Activated CD4-positive, alpha-beta T cell treated with anti-CD3 and anti-CD28 coated beads, Interleukin-2, amount 10 ng/mL, durations not matched to agents 7 days and 5 days (primary cell): ENCODE measurements at regions not wholly inside any gene's neighbourhood (a gene's known extent, or its start where the extent isn't known, plus 50 kb on each side); places are given as distances from the start of the nearest gene placed in this dataset.
"Not testable (repeated sequence)": the region's sequence is repeated elsewhere in the genome, so short reads cannot be mapped to it uniquely, and the experiment has no call there.

Experiments
- CTCF ChIA-PET: fragments of 350-600 bp; sonication (Branson Sonifier 250); formaldehyde crosslinking; loops from one replicate; lab custom pipeline; 2021; ENCODE audit warnings: antibody characterized with exemption; lab: Charles Lee
- POLR2A ChIA-PET: fragments of 350-600 bp; sonication (Branson Sonifier 250); formaldehyde crosslinking; loops from one replicate; lab custom pipeline; 2021; ENCODE audit warnings: antibody characterized with exemption; lab: Charles Lee
- DNase-seq: peaks from one replicate; pipeline ENCODE4 v3.0.0-alpha.2; 2020
- H3K27ac Mint-ChIP-seq: one replicate; pipeline ENCODE4 v1.8.0; 2021; ENCODE audit warnings: mild to moderate bottlenecking, moderate library complexity, mixed read lengths
- H3K27me3 Mint-ChIP-seq: one replicate; pipeline ENCODE4 v1.8.0; 2021; ENCODE audit warnings: mixed read lengths
- H3K36me3 Mint-ChIP-seq: one replicate; pipeline ENCODE4 v1.8.0; 2021; ENCODE audit warnings: low read depth, mixed read lengths
- H3K4me1 Mint-ChIP-seq: one replicate; pipeline ENCODE4 v1.8.0; 2021; ENCODE audit warnings: mixed read lengths
- H3K4me3 Mint-ChIP-seq: one replicate; pipeline ENCODE4 v1.8.0; 2021; ENCODE audit warnings: mild to moderate bottlenecking, moderate library complexity, mixed read lengths
- H3K9me3 Mint-ChIP-seq: one replicate; pipeline ENCODE4 v1.8.0; 2021; ENCODE audit warnings: mixed read lengths

- no peak overlapping the region for H3K4me3 Mint-ChIP-seq
- no peaks in the 10 kb centered on the region for H3K36me3 Mint-ChIP-seq
- H3K27ac Mint-ChIP-seq: no peak overlapping the region
- ChIA-PET POLR2A (no interaction called here), CTCF (no interaction called here)
- no peak for DNase-seq
- no peaks in the 10 kb centered on the region for H3K4me1 Mint-ChIP-seq
- no peaks in the 10 kb centered on the region for H3K9me3 Mint-ChIP-seq
- no peaks in the 10 kb centered on the region for H3K27me3 Mint-ChIP-seq
These were observed 117.7 kb upstream of the SLC6A14 start for GRCh38 chrX:116318672-116319071.

- POLR2A ChIA-PET: no interaction called here
- H3K27ac Mint-ChIP-seq: no peak overlapping the region
These were observed 114.7 kb upstream of the SLC6A14 start for GRCh38 chrX:116321711-116322110.

GRCh38 chrX:116332026-116332425 is 104.4 kb upstream of the SLC6A14 start:
- H3K4me1 Mint-ChIP-seq, H3K27me3 Mint-ChIP-seq, H3K27ac Mint-ChIP-seq, POLR2A ChIA-PET, CTCF ChIA-PET, H3K4me3 Mint-ChIP-seq, H3K9me3 Mint-ChIP-seq, DNase-seq, H3K36me3 Mint-ChIP-seq: not testable (repeated sequence)

More at GRCh38 chrX:116321711-116322110, 114.7 kb upstream of the SLC6A14 start:
- H3K36me3 Mint-ChIP-seq: no peaks in the 10 kb centered on the region
- CTCF ChIA-PET: no interaction called here
- DNase-seq: no peak
- no peak overlapping the region for H3K4me3 Mint-ChIP-seq
- H3K4me1 Mint-ChIP-seq: no peaks in the 10 kb centered on the region
- H3K27me3 Mint-ChIP-seq: no peaks in the 10 kb centered on the region
- H3K9me3 Mint-ChIP-seq: no peaks in the 10 kb centered on the region

GRCh38 chrX:116334797-116335196 is 101.6 kb upstream of the SLC6A14 start:
- H3K27me3 Mint-ChIP-seq, DNase-seq, H3K9me3 Mint-ChIP-seq, POLR2A ChIA-PET, H3K4me1 Mint-ChIP-seq, H3K4me3 Mint-ChIP-seq, H3K27ac Mint-ChIP-seq, H3K36me3 Mint-ChIP-seq, CTCF ChIA-PET: not testable (repeated sequence)

- no peaks in the 10 kb centered on the region for H3K9me3 Mint-ChIP-seq
- H3K27ac Mint-ChIP-seq: no peak overlapping the region
- ChIA-PET CTCF (no interaction called here), POLR2A (no interaction called here)
- H3K27me3 Mint-ChIP-seq: no peaks in the 10 kb centered on the region
- H3K36me3 Mint-ChIP-seq: no peaks in the 10 kb centered on the region
- no peak for DNase-seq
- H3K4me1 Mint-ChIP-seq: no peaks in the 10 kb centered on the region
- H3K4me3 Mint-ChIP-seq: no peak overlapping the region
These were observed 97.0 kb upstream of the SLC6A14 start for GRCh38 chrX:116339407-116339806.

- no peak overlapping the region for H3K27ac Mint-ChIP-seq
- POLR2A ChIA-PET: no interaction called here
These were observed 93.5 kb upstream of the SLC6A14 start for GRCh38 chrX:116342903-116343302.

GRCh38 chrX:116345958-116346357 is 90.4 kb upstream of the SLC6A14 start:
- H3K36me3 Mint-ChIP-seq: no peaks in the 10 kb centered on the region
- H3K4me1 Mint-ChIP-seq: no peaks in the 10 kb centered on the region
- no peaks in the 10 kb centered on the region for H3K27me3 Mint-ChIP-seq
- ChIA-PET CTCF (no interaction called here), POLR2A (no interaction called here)
- no peak overlapping the region for H3K4me3 Mint-ChIP-seq
- no peaks in the 10 kb centered on the region for H3K9me3 Mint-ChIP-seq
- no peak overlapping the region for H3K27ac Mint-ChIP-seq
- DNase-seq: no peak

More at GRCh38 chrX:116342903-116343302, 93.5 kb upstream of the SLC6A14 start:
- Mint-ChIP-seq H3K4me1 (no peaks in the 10 kb centered on the region), H3K4me3 (no peak overlapping the region), H3K9me3 (no peaks in the 10 kb centered on the region), H3K27me3 (no peaks in the 10 kb centered on the region), H3K36me3 (no peaks in the 10 kb centered on the region)
- DNase-seq: no peak
- CTCF ChIA-PET: no interaction called here

- POLR2A ChIA-PET: no interaction called here
- no peaks in the 10 kb centered on the region for H3K36me3 Mint-ChIP-seq
- no peaks in the 10 kb centered on the region for H3K9me3 Mint-ChIP-seq
- H3K4me3 Mint-ChIP-seq: no peak overlapping the region
- no peaks in the 10 kb centered on the region for H3K4me1 Mint-ChIP-seq
- H3K27me3 Mint-ChIP-seq: no peaks in the 10 kb centered on the region
- DNase-seq: no peak
- CTCF ChIA-PET: interaction anchor here (0.6 to 0.7 kb wide), 2 partner anchors 8 to 950 kb away, joined by 3 read pairs; no protein-coding TSS in a partner anchor
- H3K27ac Mint-ChIP-seq: no peak overlapping the region
These were observed 79.1 kb upstream of the SLC6A14 start for GRCh38 chrX:116357329-116357728.

- Mint-ChIP-seq H3K4me3 (no peak overlapping the region), H3K27ac (no peak overlapping the region)
- CTCF ChIA-PET: no interaction called here
These were observed 57.4 kb upstream of the SLC6A14 start for GRCh38 chrX:116378961-116379360.

GRCh38 chrX:116379854-116380253 is 56.6 kb upstream of the SLC6A14 start:
- Mint-ChIP-seq H3K36me3 (no peaks in the 10 kb centered on the region), H3K27ac (no peak overlapping the region), H3K4me1 (no peaks in the 10 kb centered on the region), H3K4me3 (no peak overlapping the region), H3K27me3 (no peaks in the 10 kb centered on the region), H3K9me3 (no peaks in the 10 kb centered on the region)
- no peak for DNase-seq
- ChIA-PET POLR2A (no interaction called here), CTCF (no interaction called here)

More at GRCh38 chrX:116378961-116379360, 57.4 kb upstream of the SLC6A14 start:
- Mint-ChIP-seq H3K9me3 (no peaks in the 10 kb centered on the region), H3K4me1 (no peaks in the 10 kb centered on the region), H3K36me3 (no peaks in the 10 kb centered on the region), H3K27me3 (no peaks in the 10 kb centered on the region)
- POLR2A ChIA-PET: no interaction called here
- DNase-seq: no peak

GRCh38 chrX:116384406-116384954 is 51.9 kb upstream of the SLC6A14 start:
- CTCF ChIA-PET: interaction anchor here (1.0 kb wide), 1 partner anchor 22 kb away, joined by 4 read pairs; no protein-coding TSS in a partner anchor
- Mint-ChIP-seq H3K4me3 (no peak overlapping the region), H3K36me3 (no peaks in the 10 kb centered on the region), H3K9me3 (no peaks in the 10 kb centered on the region), H3K27me3 (no peaks in the 10 kb centered on the region), H3K4me1 (no peaks in the 10 kb centered on the region), H3K27ac (no peak overlapping the region)
- no peak for DNase-seq
- POLR2A ChIA-PET: no interaction called here
